Skeletal muscle tissue (tissue), 3 donors: ENCODE measurements at regions not wholly inside any gene's neighbourhood (a gene's known extent, or its start where the extent isn't known, plus 50 kb on each side); places are given as distances from the start of the nearest gene placed in this dataset.

ENCODE experiments used
- H3K27ac ChIP-seq: one replicate; pipeline ENCODE4 v1.7.0; 2013; ENCODE audit warnings: mild to moderate bottlenecking, low read depth, low read length, inconsistent platforms
- H3K27me3 ChIP-seq, 3 donors: one replicate each; pipeline ENCODE4 v1.7.0; 2013; ENCODE audit warnings: low read length in 3 of 3; ENCODE audit not compliant: control insufficient read depth in 3 of 3, insufficient read depth in 3 of 3
- H3K36me3 ChIP-seq, 3 donors: one replicate each; pipeline ENCODE4 v1.7.0; 2013; ENCODE audit warnings: low read length in 3 of 3; ENCODE audit not compliant: control insufficient read depth in 3 of 3, insufficient read depth in 3 of 3
- H3K4me1 ChIP-seq, 3 donors: one replicate each; pipeline ENCODE4 v1.7.0; 2013; ENCODE audit warnings: low read length in 3 of 3, mild to moderate bottlenecking in 3 of 3; ENCODE audit not compliant: control insufficient read depth in 3 of 3, insufficient read depth in 3 of 3
- H3K4me3 ChIP-seq, 3 donors: one replicate each; pipeline ENCODE4 v1.7.0; 2013; ENCODE audit warnings: low read length in 3 of 3
- H3K9ac ChIP-seq, 3 donors: one replicate each; pipeline ENCODE4 v1.7.0; 2013; ENCODE audit warnings: low read length in 3 of 3, mild to moderate bottlenecking in 3 of 3, moderate library complexity in 2 of 3, low read depth in 1 of 3
- H3K9me3 ChIP-seq, 3 donors: one replicate each; pipeline ENCODE4 v1.7.0; 2013; ENCODE audit warnings: low read length in 3 of 3; ENCODE audit not compliant: control insufficient read depth in 3 of 3
- donor health status: Osteomylitis.

DNA sequence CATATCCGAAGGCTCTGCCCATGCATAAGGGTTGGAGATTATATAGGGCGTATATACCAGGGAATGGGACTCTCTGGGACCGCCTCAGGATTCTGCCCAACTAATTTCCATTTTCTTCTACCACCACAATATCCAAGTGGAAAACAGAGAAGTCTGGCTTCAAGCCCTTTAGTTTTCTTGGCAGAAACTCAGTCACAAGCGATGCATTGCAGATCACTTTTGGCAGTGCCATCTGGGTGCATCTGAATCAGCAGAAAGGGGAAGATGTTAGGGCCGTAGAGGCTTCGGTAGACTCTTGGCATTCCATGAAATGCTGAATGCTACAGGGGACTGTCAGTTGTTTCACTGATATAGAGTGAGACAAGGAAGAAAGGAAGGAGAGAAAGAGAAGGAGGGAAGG, 94.1 kb upstream of the FAM9B start:
- Histone ChIP-seq H3K4me1 (no peaks in the 10 kb centered on the region), H3K4me3 (no peak overlapping the region), H3K9me3 (peaks cover 0 to 6% (median 0%) of the 10 kb centered on the region in 3 donors), H3K9ac (no peak overlapping the region), H3K27me3 (peaks cover 0 to 3% (median 0%) of the 10 kb centered on the region in 3 donors), H3K27ac (no peak overlapping the region), H3K36me3 (no peaks in the 10 kb centered on the region)

DNA sequence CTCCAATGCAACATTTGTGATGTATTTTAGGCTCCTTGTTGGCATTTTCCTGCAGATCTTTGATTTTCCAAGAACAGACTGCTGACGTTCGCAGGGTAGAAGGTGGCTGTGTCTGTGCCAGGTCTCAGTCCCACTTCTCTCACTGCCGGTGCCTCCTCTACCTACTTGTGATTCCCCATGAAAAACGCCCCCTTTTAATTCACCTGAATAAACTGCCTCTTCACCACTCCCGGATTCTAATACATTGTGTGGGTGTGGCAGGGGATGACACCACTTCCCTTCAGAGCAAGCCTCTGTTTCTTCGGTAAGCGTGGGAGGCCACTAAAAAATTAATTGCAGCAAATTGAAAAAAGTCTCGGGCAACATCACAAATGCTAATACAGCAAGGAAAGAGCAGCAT, 96.1 kb upstream of the FAM9B start:
- Histone ChIP-seq H3K27me3 (peaks cover 0 to 3% (median 0%) of the 10 kb centered on the region in 3 donors), H3K4me1 (no peaks in the 10 kb centered on the region), H3K9ac (no peak overlapping the region), H3K9me3 (peaks cover 0 to 6% (median 0%) of the 10 kb centered on the region in 3 donors), H3K27ac (no peak overlapping the region), H3K36me3 (no peaks in the 10 kb centered on the region), H3K4me3 (no peak overlapping the region)

DNA sequence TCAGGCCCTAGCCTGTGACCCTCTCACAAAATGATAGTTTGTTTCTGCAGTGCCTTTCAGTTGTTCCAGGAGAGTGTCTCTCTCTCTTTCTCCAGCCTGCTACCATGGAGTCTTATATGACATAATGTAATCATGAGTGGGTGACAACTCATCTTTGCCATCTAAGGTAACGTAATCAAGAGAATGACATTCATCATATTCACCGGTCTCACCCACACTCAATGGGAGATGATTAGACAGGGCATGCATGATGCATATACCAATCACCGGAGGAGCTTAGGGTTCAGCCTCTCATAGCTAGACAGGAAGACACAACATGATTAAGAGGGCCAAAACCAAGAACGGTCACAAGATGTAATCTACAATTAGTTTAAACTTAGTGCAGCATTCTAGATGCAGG, 97.1 kb upstream of the FAM9B start:
- H3K9ac ChIP-seq = no peak overlapping the region
- no peak overlapping the region for H3K4me3 ChIP-seq
- H3K4me1 ChIP-seq = no peaks in the 10 kb centered on the region
- H3K27me3 ChIP-seq = peaks cover 0 to 3% (median 0%) of the 10 kb centered on the region in 3 donors
- H3K27ac ChIP-seq = no peak overlapping the region
- no peaks in the 10 kb centered on the region for H3K36me3 ChIP-seq
- H3K9me3 ChIP-seq = peaks cover 0 to 6% (median 0%) of the 10 kb centered on the region in 3 donors

DNA sequence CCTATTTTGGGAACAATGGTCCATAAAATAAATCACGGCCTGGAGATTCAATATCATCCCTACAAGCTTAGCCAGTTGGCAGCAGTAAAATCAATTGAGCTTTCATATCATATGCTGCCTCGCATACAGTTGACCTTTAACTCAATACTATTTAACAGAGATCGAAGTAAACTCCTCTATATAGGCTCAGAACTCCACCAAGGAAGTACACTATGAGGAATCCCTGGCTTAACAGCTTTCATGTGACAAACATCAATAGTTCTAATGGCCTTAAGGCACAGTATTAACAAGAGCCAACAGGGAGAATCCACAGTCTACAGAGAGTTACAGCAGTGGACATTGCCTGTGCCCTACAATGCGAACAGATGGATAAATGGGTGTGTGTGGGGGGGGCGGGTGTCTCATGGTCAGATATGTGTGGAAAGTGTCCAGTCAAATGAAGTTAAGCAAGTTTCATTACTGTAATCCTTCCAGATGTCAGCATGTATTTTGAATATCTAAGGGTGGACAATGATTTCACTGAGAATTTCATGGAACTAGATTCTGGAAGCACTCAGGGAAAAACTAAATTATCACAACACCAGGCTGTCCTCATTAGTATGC, 98.2 kb upstream of the FAM9B start:
- no peak overlapping the region for H3K9ac ChIP-seq
- H3K27ac ChIP-seq = no peak overlapping the region
- H3K9me3 ChIP-seq = peaks cover 0 to 6% (median 0%) of the 10 kb centered on the region in 3 donors
- no peaks in the 10 kb centered on the region for H3K36me3 ChIP-seq
- H3K4me1 ChIP-seq = no peaks in the 10 kb centered on the region
- peaks cover 0 to 3% (median 0%) of the 10 kb centered on the region in 3 donors for H3K27me3 ChIP-seq
- no peak overlapping the region for H3K4me3 ChIP-seq

DNA sequence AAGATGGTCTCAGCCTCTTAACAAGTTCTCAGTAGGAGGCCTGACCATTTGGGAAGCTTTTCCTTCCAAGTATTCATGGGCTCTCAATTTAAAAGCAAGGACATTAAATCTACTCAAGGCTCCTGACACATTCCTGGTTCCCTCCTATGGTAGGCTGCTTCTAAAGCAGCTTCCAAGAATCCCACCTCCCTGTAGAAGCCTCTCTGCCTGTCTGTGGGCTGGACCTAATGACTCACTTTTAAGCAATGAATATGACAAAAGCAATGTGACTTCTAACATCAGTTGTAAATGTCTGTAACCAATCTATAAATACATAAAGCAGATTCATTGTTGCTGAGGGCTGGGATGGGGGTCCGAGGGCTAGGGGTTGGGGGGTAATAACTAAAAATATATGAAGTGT, 99.5 kb upstream of the FAM9B start:
- Histone ChIP-seq H3K4me3 (no peak overlapping the region), H3K4me1 (no peaks in the 10 kb centered on the region), H3K36me3 (no peaks in the 10 kb centered on the region), H3K27ac (no peak overlapping the region), H3K9me3 (peaks cover 0 to 6% (median 0%) of the 10 kb centered on the region in 3 donors), H3K27me3 (peaks cover 0 to 3% (median 0%) of the 10 kb centered on the region in 3 donors), H3K9ac (no peak overlapping the region)

DNA sequence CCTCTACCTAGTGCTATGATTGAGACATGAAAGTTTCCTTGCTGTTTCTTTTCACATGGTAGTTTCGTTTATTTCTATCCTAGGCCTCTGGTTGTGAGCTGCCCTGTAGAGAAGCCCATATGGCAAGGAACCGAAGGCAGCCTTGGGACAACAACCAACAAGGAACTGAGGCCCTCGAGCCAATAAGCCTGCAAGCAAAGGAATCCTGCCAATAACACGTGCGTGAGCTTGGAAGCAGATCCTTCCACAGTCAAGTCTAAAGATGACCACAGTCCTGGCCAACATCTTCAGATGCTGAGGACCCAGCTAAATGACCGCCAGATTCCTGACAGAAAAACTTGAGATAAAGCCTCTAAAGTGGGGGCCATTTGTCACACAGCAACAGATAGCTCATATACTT, 100.4 kb upstream of the FAM9B start:
- Histone ChIP-seq H3K36me3 (no peaks in the 10 kb centered on the region), H3K27ac (no peak overlapping the region), H3K9me3 (peaks cover 0 to 6% (median 0%) of the 10 kb centered on the region in 3 donors), H3K4me1 (no peaks in the 10 kb centered on the region), H3K27me3 (peaks cover 0 to 3% (median 0%) of the 10 kb centered on the region in 3 donors), H3K9ac (no peak overlapping the region), H3K4me3 (no peak overlapping the region)

DNA sequence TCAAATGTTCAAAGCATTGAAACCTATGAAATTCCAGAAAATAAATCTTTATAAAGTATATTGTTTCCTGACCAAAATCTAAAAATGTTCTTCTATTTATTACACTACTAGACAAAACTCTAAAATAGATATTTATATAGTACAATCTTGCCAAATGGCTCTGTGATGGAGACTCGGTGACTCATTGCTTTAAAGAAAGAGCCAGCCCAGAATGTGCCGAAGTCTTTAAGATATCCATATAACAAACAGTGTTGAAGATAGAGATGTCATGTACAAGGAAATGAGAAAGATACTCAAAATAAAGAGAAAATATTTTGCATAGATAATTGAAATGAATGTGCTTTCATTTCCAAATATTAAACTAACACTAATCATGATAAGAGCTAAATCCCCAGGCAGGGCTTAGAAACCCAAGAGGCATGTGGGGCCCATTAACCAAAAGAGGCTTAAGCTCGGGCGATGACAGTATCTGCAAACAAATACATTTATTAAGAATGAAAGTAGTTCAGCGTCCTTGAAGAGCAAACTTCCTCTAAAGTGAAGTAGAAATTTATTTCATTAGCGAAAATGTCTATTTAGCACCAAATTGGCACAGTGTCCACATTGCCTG, 102.1 kb upstream of the FAM9B start:
- Histone ChIP-seq H3K36me3 (no peaks in the 10 kb centered on the region), H3K9ac (no peak overlapping the region), H3K27me3 (peaks cover 0 to 3% (median 0%) of the 10 kb centered on the region in 3 donors), H3K9me3 (peaks cover 0 to 4% (median 0%) of the 10 kb centered on the region in 3 donors), H3K4me1 (no peaks in the 10 kb centered on the region), H3K27ac (no peak overlapping the region), H3K4me3 (no peak overlapping the region)

DNA sequence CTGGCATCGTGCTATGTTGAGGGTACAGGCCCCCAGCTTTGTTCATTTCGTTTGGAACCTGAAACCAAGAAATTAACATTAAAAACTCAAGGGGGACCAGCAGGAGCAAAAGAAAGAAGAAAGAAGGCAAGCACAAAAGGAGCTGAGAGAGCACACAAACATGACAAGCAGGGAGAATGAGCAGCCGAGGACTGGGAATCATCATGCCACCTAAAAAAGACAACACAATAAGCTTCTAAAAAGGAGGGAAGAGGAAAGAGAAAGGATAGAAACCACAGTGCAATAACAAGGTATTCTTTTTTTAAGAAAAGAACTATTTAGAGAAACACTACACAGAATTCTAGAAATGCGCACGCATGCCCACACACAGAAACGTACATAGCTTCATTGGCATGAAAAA, 103.2 kb upstream of the FAM9B start:
- Histone ChIP-seq H3K9me3 (peaks cover 0 to 2% (median 0%) of the 10 kb centered on the region in 3 donors), H3K36me3 (no peaks in the 10 kb centered on the region), H3K27ac (no peak overlapping the region), H3K27me3 (no peaks in the 10 kb centered on the region), H3K9ac (no peak overlapping the region), H3K4me3 (no peak overlapping the region), H3K4me1 (no peaks in the 10 kb centered on the region)

DNA sequence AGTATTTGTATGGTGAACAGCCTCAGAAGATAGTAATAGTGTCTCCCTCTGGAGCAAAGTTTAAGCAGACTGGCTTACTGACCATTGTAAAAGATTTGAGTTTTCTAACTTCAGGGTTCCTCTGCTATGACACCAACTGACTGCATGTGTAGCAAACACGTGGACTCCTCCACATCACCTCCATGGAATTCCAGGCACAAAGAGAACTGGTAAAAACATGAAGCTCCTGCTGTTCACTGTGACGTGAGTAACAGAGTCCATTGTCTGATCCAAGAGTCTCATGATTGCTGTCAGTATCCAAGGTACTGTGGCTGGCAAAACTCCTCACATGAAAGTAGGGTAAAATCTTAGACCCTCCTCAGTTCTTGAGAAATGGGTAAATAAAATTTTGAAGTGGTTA, 107.6 kb upstream of the FAM9B start:
- Histone ChIP-seq H3K4me1 (no peaks in the 10 kb centered on the region), H3K27ac (no peak overlapping the region), H3K27me3 (no peaks in the 10 kb centered on the region), H3K36me3 (no peaks in the 10 kb centered on the region), H3K9me3 (no peaks in the 10 kb centered on the region), H3K9ac (no peak overlapping the region), H3K4me3 (no peak overlapping the region)

DNA sequence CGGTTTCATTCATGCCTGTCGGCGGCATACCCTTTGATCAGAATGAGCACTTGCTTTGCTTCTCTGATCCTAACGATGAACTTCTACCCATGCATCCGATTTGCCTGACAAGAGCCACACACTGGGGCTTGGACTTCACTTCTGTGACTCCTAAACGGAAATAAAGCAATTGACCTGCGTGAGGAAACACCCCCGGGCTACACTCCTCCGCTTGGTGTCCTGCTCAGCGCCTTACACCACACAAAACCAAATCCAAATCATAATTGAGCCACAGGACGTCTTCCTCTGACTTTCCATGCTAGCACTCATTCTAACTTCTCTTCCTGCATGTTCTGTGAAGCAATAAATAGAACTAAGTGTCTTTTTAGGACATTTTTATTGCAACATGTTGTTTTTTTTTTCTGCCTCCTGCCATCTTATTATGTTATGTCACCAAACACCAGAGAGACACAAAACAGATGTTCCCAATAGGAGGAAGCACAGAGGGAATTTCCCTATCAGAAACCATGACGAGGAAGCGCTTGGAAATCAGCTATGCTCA, 110.8 kb upstream of the FAM9B start:
- Histone ChIP-seq H3K9me3 (no peaks in the 10 kb centered on the region), H3K27me3 (no peaks in the 10 kb centered on the region), H3K4me3 (no peak overlapping the region), H3K4me1 (no peaks in the 10 kb centered on the region), H3K9ac (no peak overlapping the region), H3K36me3 (no peaks in the 10 kb centered on the region), H3K27ac (no peak overlapping the region)
